OCI-LY1 (cell line): ENCODE measurements at regions not wholly inside any gene's neighbourhood (a gene's known extent, or its start where the extent isn't known, plus 50 kb on each side); places are given as distances from the start of the nearest gene placed in this dataset.

Experiments
- H2AFZ ChIP-seq: fragments of 200-600 bp; sonication (generic), shearing (Covaris generic); 2 replicates; pipeline ENCODE4 v1.6.0; 2014; ENCODE audit warnings: antibody characterized with exemption, mild to moderate bottlenecking, low read length
- H3F3A ChIP-seq: fragments of 200-600 bp; sonication (generic), shearing (Covaris generic); 2 replicates; pipeline ENCODE4 v1.6.0; 2014; ENCODE audit warnings: mild to moderate bottlenecking, antibody characterized with exemption, low read length, moderate library complexity; ENCODE audit not compliant: insufficient read depth
- H3K27ac ChIP-seq: fragments of 200-600 bp; sonication (generic); 2 replicates; pipeline ENCODE4 v1.5.1; 2014; ENCODE audit warnings: low read length, mixed run types, mild to moderate bottlenecking, low read depth; ENCODE audit not compliant: poor library complexity, severe bottlenecking
- H3K27me3 ChIP-seq: fragments of 200-600 bp; sonication (generic); 2 replicates; pipeline ENCODE4 v1.6.0; 2014; ENCODE audit warnings: antibody characterized with exemption, mild to moderate bottlenecking, low read length, moderate library complexity; ENCODE audit not compliant: insufficient read depth
- H3K36me3 ChIP-seq: fragments of 200-600 bp; sonication (generic); 2 replicates; pipeline ENCODE4 v1.6.1; 2014; ENCODE audit warnings: mild to moderate bottlenecking, antibody characterized with exemption, low read length, moderate library complexity, mixed read lengths; ENCODE audit not compliant: insufficient read depth
- H3K4me1 ChIP-seq: fragments of 200-600 bp; sonication (generic); 2 replicates; pipeline ENCODE4 v1.5.1; 2014; ENCODE audit warnings: mild to moderate bottlenecking, low read length, moderate library complexity; ENCODE audit not compliant: insufficient read depth, severe bottlenecking
- H3K4me2 ChIP-seq: fragments of 200-600 bp; sonication (generic), shearing (Covaris generic); 2 replicates; pipeline ENCODE4 v1.6.1; 2014; ENCODE audit warnings: low read length
- H3K4me3 ChIP-seq: fragments of 200-600 bp; sonication (generic); 2 replicates; pipeline ENCODE4 v1.5.1; 2014; ENCODE audit warnings: low read length, low read depth, mild to moderate bottlenecking, mixed read lengths; ENCODE audit not compliant: poor library complexity, severe bottlenecking
- H3K79me2 ChIP-seq: fragments of 200-600 bp; shearing (Covaris generic); 2 replicates; pipeline ENCODE4 v1.6.1; 2016; ENCODE audit warnings: mixed run types, low read length, mixed read lengths; ENCODE audit not compliant: insufficient read depth
- H3K9ac ChIP-seq: fragments of 200-600 bp; sonication (generic), shearing (Covaris generic); 2 replicates; pipeline ENCODE4 v1.6.1; 2014; ENCODE audit warnings: mild to moderate bottlenecking, low read length, mixed read lengths
- H3K9me2 ChIP-seq: fragments of 200-600 bp; sonication (generic), shearing (Covaris generic); 2 replicates; pipeline ENCODE4 v1.6.1; 2014; ENCODE audit warnings: low read depth, mild to moderate bottlenecking, low read length, mixed read lengths
- H3K9me3 ChIP-seq: fragments of 200-600 bp; shearing (Covaris generic); 2 replicates; pipeline ENCODE4 v1.6.1; 2014; ENCODE audit warnings: low read length, mixed read lengths
- H4K20me1 ChIP-seq: fragments of 200-600 bp; sonication (generic), shearing (Covaris generic); 2 replicates; pipeline ENCODE4 v1.6.0; 2016; ENCODE audit warnings: mild to moderate bottlenecking, low read length; ENCODE audit not compliant: insufficient read depth
- EZH2 ChIP-seq: fragments of 200-600 bp; sonication (generic), shearing (Covaris generic); IDR thresholded peaks from 2 replicates; pipeline ENCODE4 v1.8.0; 2017; ENCODE audit warnings: borderline replicate concordance, mixed run types, mild to moderate bottlenecking, antibody characterized with exemption, low read length, moderate library complexity, mixed read lengths
- TF ChIP-seq, protein P1 (sequence below): fragments of 200-600 bp; sonication (generic), shearing (Covaris generic); IDR thresholded peaks from 2 replicates; pipeline ENCODE4 v1.5.1; 2017; ENCODE audit warnings: mild to moderate bottlenecking, antibody characterized with exemption, low read length, moderate library complexity, mixed read lengths

DNA sequence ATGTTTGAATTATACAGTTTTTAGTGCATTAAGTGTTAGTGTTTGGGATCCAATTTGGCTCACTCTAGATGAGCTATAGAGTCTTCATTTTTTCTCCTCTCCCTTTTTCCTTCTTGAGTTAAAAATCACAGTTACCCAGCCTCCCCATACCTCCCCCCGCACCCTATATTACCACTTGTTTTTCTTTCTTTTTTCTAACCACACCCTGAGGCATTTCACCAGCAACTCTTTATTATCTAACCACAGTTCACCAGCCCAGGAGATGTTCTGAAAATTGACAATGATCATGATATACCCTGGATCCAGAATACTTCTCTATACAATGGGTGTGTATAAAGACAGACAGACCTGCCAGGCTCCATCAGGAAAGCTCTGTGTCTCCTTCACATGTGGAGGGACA, 86.5 kb upstream of the UBL3 start:
- Histone ChIP-seq H3K9me2 (no peaks in the 10 kb centered on the region), H3K36me3 (no peaks in the 10 kb centered on the region), H4K20me1 (no peaks in the 10 kb centered on the region), H3K4me2 (no peak overlapping the region), H3K9me3 (no peaks in the 10 kb centered on the region), H3K27ac (no peak overlapping the region), H3K9ac (no peak overlapping the region), H3F3A (no peaks in the 10 kb centered on the region), H3K79me2 (no peaks in the 10 kb centered on the region), H2AFZ (no peak overlapping the region), H3K4me1 (no peaks in the 10 kb centered on the region), H3K4me3 (no peak overlapping the region), H3K27me3 (no peaks in the 10 kb centered on the region)
- no peak for TF ChIP-seq EZH2
- TF ChIP-seq, protein P1, sequence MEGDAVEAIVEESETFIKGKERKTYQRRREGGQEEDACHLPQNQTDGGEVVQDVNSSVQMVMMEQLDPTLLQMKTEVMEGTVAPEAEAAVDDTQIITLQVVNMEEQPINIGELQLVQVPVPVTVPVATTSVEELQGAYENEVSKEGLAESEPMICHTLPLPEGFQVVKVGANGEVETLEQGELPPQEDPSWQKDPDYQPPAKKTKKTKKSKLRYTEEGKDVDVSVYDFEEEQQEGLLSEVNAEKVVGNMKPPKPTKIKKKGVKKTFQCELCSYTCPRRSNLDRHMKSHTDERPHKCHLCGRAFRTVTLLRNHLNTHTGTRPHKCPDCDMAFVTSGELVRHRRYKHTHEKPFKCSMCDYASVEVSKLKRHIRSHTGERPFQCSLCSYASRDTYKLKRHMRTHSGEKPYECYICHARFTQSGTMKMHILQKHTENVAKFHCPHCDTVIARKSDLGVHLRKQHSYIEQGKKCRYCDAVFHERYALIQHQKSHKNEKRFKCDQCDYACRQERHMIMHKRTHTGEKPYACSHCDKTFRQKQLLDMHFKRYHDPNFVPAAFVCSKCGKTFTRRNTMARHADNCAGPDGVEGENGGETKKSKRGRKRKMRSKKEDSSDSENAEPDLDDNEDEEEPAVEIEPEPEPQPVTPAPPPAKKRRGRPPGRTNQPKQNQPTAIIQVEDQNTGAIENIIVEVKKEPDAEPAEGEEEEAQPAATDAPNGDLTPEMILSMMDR, result no peak

DNA sequence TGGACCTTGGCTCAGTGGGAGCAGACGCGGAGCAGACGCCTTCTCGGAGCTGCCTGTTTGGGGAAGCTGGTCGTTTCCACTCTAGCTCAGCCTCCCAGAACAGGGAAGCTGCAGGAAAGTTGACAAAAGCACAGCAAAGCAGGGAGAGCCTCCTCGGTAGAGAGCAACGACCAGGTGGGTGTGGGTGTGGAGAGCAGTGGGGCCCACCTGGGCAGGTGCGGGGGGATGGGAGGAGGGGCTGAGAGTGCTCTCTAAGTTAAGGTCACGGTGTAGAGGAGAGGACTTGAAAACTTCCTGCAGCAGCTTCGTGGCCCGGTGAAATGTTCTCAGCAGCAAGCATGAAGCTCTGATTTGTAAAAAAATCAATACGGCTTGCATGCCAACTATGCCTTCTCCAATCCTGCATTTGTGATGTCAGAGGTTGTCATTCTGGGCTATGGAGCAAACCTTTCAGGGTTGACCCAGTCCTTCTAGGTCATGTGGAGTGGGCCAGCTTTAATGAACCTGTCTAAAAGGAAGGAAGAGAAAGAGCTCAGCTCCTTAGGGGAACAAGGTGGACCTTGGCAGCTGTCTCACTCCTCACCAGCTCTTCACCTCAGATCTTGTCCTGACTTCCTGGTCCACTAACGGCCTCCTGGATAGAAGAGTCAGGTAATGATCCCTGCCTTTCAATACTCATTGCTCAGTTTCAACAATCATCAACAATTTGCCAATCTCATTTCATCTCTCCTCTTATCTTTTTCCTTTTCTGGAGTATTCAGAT, 85.8 kb upstream of the UBL3 start:
- Histone ChIP-seq H3K9me3 (no peaks in the 10 kb centered on the region), H3K4me2 (no peak overlapping the region), H3K27ac (no peak overlapping the region), H2AFZ (no peak overlapping the region), H4K20me1 (no peaks in the 10 kb centered on the region), H3K27me3 (no peaks in the 10 kb centered on the region), H3K79me2 (no peaks in the 10 kb centered on the region), H3K9me2 (no peaks in the 10 kb centered on the region), H3K4me3 (no peak overlapping the region), H3K36me3 (no peaks in the 10 kb centered on the region), H3F3A (no peaks in the 10 kb centered on the region), H3K9ac (no peak overlapping the region), H3K4me1 (no peaks in the 10 kb centered on the region)
- no peak for TF ChIP-seq EZH2
- TF ChIP-seq, protein P1, result no peak

DNA sequence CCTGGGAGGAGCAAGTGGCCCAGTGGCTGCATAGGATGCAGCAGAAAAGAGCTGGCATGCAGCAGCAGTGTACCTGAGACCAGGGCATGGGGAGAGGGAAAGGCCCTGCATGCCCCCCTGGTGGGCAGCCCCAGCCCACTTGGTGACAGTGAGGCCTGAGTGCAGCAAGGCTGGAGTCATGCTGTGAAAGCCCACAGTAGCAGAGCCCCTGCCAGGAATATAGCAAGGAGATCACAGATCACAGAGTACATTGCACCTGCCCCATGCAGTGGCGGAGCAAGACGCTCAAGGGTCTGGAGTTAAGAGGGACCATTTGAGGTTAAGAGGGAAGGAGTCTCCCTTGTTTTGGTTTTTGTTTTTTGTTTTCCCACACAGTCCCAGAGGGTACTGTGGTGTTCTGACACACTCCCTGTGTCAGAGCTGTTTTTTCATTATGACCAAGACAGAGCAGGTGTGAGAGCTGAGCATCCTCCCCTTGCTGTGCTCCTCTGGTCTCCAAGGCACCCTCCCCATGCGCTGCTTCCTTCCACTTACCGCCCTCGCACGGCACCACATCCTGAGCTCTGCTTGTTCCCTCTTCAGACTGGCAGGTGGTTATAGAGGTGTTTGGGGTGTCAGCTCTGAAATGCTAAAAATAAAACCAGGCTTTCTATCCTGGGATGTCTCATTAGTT, 85.0 kb upstream of the UBL3 start:
- no peaks in the 10 kb centered on the region for H3K9me3 ChIP-seq
- H4K20me1 ChIP-seq, result no peaks in the 10 kb centered on the region
- no peak overlapping the region for H3K27ac ChIP-seq
- H3K4me3 ChIP-seq, result no peak overlapping the region
- H3K27me3 ChIP-seq, result no peaks in the 10 kb centered on the region
- H3K79me2 ChIP-seq, result no peaks in the 10 kb centered on the region
- H3K36me3 ChIP-seq, result no peaks in the 10 kb centered on the region
- no peak overlapping the region for H3K9ac ChIP-seq
- no peak for TF ChIP-seq EZH2
- TF ChIP-seq, protein P1, result no peak
- H3K4me1 ChIP-seq, result no peaks in the 10 kb centered on the region
- H3K9me2 ChIP-seq, result no peaks in the 10 kb centered on the region
- H3K4me2 ChIP-seq, result no peak overlapping the region
- H2AFZ ChIP-seq, result no peak overlapping the region
- H3F3A ChIP-seq, result no peaks in the 10 kb centered on the region
